SK-N-SH treated with all-trans-retinoic acid at 6 μM for 48 hours (cell line): ENCODE measurements at regions not wholly inside any gene's neighbourhood (a gene's known extent, or its start where the extent isn't known, plus 50 kb on each side); places are given as distances from the start of the nearest gene placed in this dataset.

Experiments used
- ISL1 ChIP-seq: fragments of 250-450 bp; sonication (Bioruptor Pico); IDR thresholded peaks from 2 replicates; pipeline ENCODE4 v2.1.2; 2022; ENCODE audit warnings: mild to moderate bottlenecking, moderate library complexity
- PATZ1 ChIP-seq: fragments of 250-450 bp; sonication (Bioruptor Pico); IDR thresholded peaks from 2 replicates; pipeline ENCODE4 v1.8.0; 2020; ENCODE audit warnings: mild to moderate bottlenecking, moderate library complexity, borderline replicate concordance

GRCh38 chr9:79895232-79895631 is 323.5 kb downstream of the TLE4 start:
- TF ChIP-seq ISL1 (no peak), PATZ1 (CRISPR knock-in tag) (no peak)
